OCI-LY7 (cell line): ENCODE measurements at regions not wholly inside any gene's neighbourhood (a gene's known extent, or its start where the extent isn't known, plus 50 kb on each side); places are given as distances from the start of the nearest gene placed in this dataset.

ENCODE experiments used
- EZH2phosphoT487 ChIP-seq: fragments of 200-600 bp; sonication (generic); IDR thresholded peaks from 2 replicates; pipeline ENCODE4 v1.6.1; 2018; ENCODE audit warnings: low read depth, borderline replicate concordance, mild to moderate bottlenecking, mixed run types, antibody characterized with exemption, low read length, moderate library complexity, mixed read lengths
- TF ChIP-seq, protein P1 (sequence below): fragments of 200-600 bp; sonication (generic); conservative IDR thresholded peaks from 2 replicates; pipeline ENCODE4 v1.5.1; 2014; ENCODE audit warnings: mild to moderate bottlenecking, antibody characterized with exemption, low read length, moderate library complexity, mixed read lengths

DNA sequence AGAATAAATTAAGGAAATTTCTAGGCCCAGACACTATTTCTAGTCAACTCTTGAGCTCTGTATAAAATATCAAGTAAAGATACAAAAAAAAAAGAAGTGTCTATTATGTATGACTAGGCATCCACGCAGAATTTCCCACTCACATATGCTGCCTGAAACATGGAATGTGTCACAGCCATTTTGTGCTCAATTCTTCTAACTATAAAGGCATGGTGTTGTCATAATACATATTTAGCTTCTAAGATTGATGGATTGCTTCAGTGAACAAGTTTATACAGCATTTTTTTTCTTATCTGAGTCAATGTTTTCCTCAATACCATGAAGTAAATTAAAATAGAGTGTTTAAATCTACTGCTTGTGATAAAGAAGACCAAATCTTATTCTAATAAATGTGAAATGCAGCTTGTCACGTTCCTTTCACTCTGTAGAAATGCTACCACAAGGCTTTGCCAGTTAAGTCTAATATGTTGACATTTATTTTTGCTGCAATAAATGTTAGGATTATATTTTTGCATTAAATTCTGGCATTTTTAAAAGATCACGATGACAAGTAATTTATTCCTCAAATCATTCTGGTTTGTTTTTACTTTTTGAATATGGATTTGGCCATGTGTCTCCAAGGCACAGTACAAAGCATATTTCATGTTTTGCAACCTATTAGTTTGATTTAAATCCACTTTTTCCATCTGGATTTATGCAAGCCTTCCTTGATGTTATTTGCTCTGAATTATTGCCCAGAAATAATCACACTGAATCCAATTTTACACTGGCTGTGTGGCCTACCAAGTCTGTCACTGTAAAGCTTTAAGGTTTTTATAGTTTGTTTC lies 1829.0 kb upstream of the PCDH7 start:
- TF ChIP-seq, protein P1, sequence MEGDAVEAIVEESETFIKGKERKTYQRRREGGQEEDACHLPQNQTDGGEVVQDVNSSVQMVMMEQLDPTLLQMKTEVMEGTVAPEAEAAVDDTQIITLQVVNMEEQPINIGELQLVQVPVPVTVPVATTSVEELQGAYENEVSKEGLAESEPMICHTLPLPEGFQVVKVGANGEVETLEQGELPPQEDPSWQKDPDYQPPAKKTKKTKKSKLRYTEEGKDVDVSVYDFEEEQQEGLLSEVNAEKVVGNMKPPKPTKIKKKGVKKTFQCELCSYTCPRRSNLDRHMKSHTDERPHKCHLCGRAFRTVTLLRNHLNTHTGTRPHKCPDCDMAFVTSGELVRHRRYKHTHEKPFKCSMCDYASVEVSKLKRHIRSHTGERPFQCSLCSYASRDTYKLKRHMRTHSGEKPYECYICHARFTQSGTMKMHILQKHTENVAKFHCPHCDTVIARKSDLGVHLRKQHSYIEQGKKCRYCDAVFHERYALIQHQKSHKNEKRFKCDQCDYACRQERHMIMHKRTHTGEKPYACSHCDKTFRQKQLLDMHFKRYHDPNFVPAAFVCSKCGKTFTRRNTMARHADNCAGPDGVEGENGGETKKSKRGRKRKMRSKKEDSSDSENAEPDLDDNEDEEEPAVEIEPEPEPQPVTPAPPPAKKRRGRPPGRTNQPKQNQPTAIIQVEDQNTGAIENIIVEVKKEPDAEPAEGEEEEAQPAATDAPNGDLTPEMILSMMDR: no peak
- no peak for TF ChIP-seq EZH2phosphoT487
